ENCODE measurements at regions not wholly inside any gene's neighbourhood (a gene's known extent, or its start where the extent isn't known, plus 50 kb on each side); places are given as distances from the start of the nearest gene placed in this dataset.

- TF ChIP-seq CTCF (IDR thresholded peaks at IDR 0.05; ENCODE audit: low read length) (no peak), EZH2 (optimal IDR thresholded peaks at IDR 0.05; ENCODE audit: low read depth, low read length) (no peak), EZH2phosphoT487 (IDR thresholded peaks at IDR 0.05; ENCODE audit: low read length) (no peak)
These were observed 998.6 kb downstream of the REEP3 start for GRCh38 chr10:64519831-64520230.

Measured in MM.1S (cell line).